B cell (primary cell): ENCODE measurements at regions not wholly inside any gene's neighbourhood (a gene's known extent, or its start where the extent isn't known, plus 50 kb on each side); places are given as distances from the start of the nearest gene placed in this dataset.
"Not testable (repeated sequence)": the region's sequence is repeated elsewhere in the genome, so short reads cannot be mapped to it uniquely, and the experiment has no call there.

Experiments used
- ATAC-seq: fragments of 200-7000 bp; cut with Tn5 transposase; one replicate; pipeline ENCODE4 v1.10.0; 2021; ENCODE audit warnings: low read depth, mild to moderate bottlenecking, moderate number of reproducible peaks, moderate library complexity
- CTCF ChIA-PET: fragments of 350-600 bp; sonication (Branson Sonifier 250); formaldehyde crosslinking; loops from one replicate; lab custom pipeline; 2021; ENCODE audit warnings: antibody characterized with exemption, inconsistent platforms; lab: Charles Lee
- POLR2A ChIA-PET: fragments of 350-600 bp; sonication (Branson Sonifier 250); formaldehyde crosslinking; loops from one replicate; lab custom pipeline; 2021; ENCODE audit warnings: antibody characterized with exemption; lab: Charles Lee
- DNase-seq: peaks from one replicate; pipeline ENCODE4 v3.0.0; 2013
- H2AFZ ChIP-seq: 2 replicates; pipeline ENCODE4 v1.6.1; 2012; ENCODE audit warnings: mild to moderate bottlenecking, low read depth, low read length; ENCODE audit not compliant: insufficient read depth, poor library complexity, severe bottlenecking
- H3K27ac ChIP-seq, 2 donors: 1 replicate in 1 of 2; 2 replicates in 1 of 2; pipeline ENCODE4 v1.5.1; 2012 to 2013; ENCODE audit warnings: low read length in 2 of 2, mild to moderate bottlenecking in 2 of 2, moderate library complexity in 1 of 2
- H3K27me3 ChIP-seq, 4 experiments: fragments of 200-600 bp in 1 of 4; sonication (generic) in 1 of 4; replicated peaks in 1 of 4; 1 replicate in 2 of 4; 2 replicates in 2 of 4; pipeline versions ENCODE4 v1.6.1 to v1.7.0; 2013 to 2016; ENCODE audit warnings: low read length in 3 of 4, mild to moderate bottlenecking in 2 of 4, mixed read lengths in 1 of 4, moderate library complexity in 1 of 4; ENCODE audit not compliant: insufficient read depth in 4 of 4, control insufficient read depth in 3 of 4; ENCODE audit errors: control extremely low read depth in 1 of 4
- H3K36me3 ChIP-seq, 2 experiments: replicated peaks in 1 of 2; 1 replicate in 1 of 2; 2 replicates in 1 of 2; pipeline versions ENCODE4 v1.6.1 to v1.7.1; 2013; ENCODE audit warnings: low read length in 1 of 2; ENCODE audit not compliant: insufficient read depth in 2 of 2, control insufficient read depth in 1 of 2; ENCODE audit errors: control extremely low read depth in 1 of 2, extremely low read depth in 1 of 2
- H3K4me1 ChIP-seq, 2 donors: fragments of 200-600 bp in 1 of 2; sonication (generic) in 1 of 2; 1 replicate in 1 of 2; 2 replicates in 1 of 2; pipeline versions ENCODE4 v1.5.1 to v1.6.1; 2013 to 2017; ENCODE audit warnings: low read length in 2 of 2; ENCODE audit not compliant: control insufficient read depth in 2 of 2, insufficient read depth in 2 of 2
- H3K4me2 ChIP-seq: replicated peaks from 2 replicates; pipeline ENCODE3; 2012; ENCODE audit warnings: mild to moderate bottlenecking, low read depth, low read length; ENCODE audit not compliant: poor library complexity, severe bottlenecking
- H3K4me3 ChIP-seq, 5 experiments: fragments of 200-600 bp in 1 of 5; sonication (generic) in 1 of 5; 1 replicate in 3 of 5; 2 replicates in 2 of 5; pipeline versions ENCODE4 v1.5.1 to v1.7.0; 2011 to 2016; ENCODE audit warnings: low read length in 4 of 5, mild to moderate bottlenecking in 4 of 5, low read depth in 2 of 5, control low read depth in 1 of 5, moderate library complexity in 1 of 5; ENCODE audit not compliant: insufficient read depth in 1 of 5; ENCODE audit errors: control extremely low read depth in 1 of 5, extremely low read depth in 1 of 5
- H3K79me2 ChIP-seq: fragments of 200-600 bp; sonication (generic); one replicate; pipeline ENCODE4 v1.6.0; 2016; ENCODE audit warnings: low read length; ENCODE audit not compliant: control insufficient read depth, insufficient read depth
- H3K9ac ChIP-seq: fragments of 200-600 bp; sonication (generic); 2 replicates; pipeline ENCODE4 v1.6.1; 2017; ENCODE audit warnings: mild to moderate bottlenecking, low read length, moderate library complexity
- H3K9me3 ChIP-seq, 3 donors: one replicate each; pipeline versions ENCODE4 v1.6.1 to v1.7.1; 2013; ENCODE audit warnings: low read length in 2 of 3; ENCODE audit not compliant: control insufficient read depth in 2 of 3, insufficient read depth in 1 of 3; ENCODE audit errors: control extremely low read depth in 1 of 3
- H4K20me1 ChIP-seq: 2 replicates; pipeline ENCODE4 v1.6.0; 2012; ENCODE audit warnings: mild to moderate bottlenecking, low read length; ENCODE audit not compliant: insufficient read depth, control insufficient read depth, poor library complexity, severe bottlenecking
- H3K27ac Mint-ChIP-seq: one replicate; pipeline ENCODE4 v1.8.0; 2021; ENCODE audit warnings: mixed read lengths
- H3K27me3 Mint-ChIP-seq: one replicate; pipeline ENCODE4 v1.8.0; 2021; ENCODE audit warnings: mixed read lengths
- H3K4me1 Mint-ChIP-seq: one replicate; pipeline ENCODE4 v1.8.0; 2021; ENCODE audit warnings: mixed read lengths
- H3K4me3 Mint-ChIP-seq: one replicate; pipeline ENCODE4 v1.8.0; 2021; ENCODE audit warnings: mixed read lengths
- H3K9me3 Mint-ChIP-seq: one replicate; pipeline ENCODE4 v1.8.0; 2022; ENCODE audit warnings: mixed read lengths; ENCODE audit not compliant: insufficient read depth
- EZH2 ChIP-seq: IDR thresholded peaks from 2 replicates; pipeline ENCODE4 v1.6.1; 2012; ENCODE audit warnings: borderline replicate concordance, low read depth, mild to moderate bottlenecking, moderate library complexity, low read length; ENCODE audit not compliant: insufficient read depth, poor library complexity, severe bottlenecking
- WGBS: methylation state at CpG from one replicate; pipeline ENCODE4 v1.1.5; 2013; ENCODE audit warnings: missing lambda C conversion rate; ENCODE audit not compliant: insufficient coverage; 5-methylcytosine and 5-hydroxymethylcytosine counted together
- intact Hi-C: fragments of 100-400 bp; cut with micrococcal nuclease; formaldehyde crosslinking; loops from one replicate; pipeline ENCODE4 v1.10.0; 2022
- TF ChIP-seq, protein P1 (sequence below): fragments of 200-600 bp; IDR thresholded peaks from one replicate; pipeline ENCODE4 v1.8.0; 2022; ENCODE audit warnings: antibody characterized with exemption, mild to moderate bottlenecking

- Histone ChIP-seq H3K4me1 (no peaks in the 10 kb centered on the region), H3K9ac (no peak overlapping the region), H3K4me2 (no peak overlapping the region), H3K27ac (no peak overlapping the region), H3K36me3 (peaks cover 0 to 46% of the 10 kb centered on the region in 2 experiments), H3K9me3 (peaks cover 0 to 9% (median 2%) of the 10 kb centered on the region in 3 donors), H2AFZ (no peak overlapping the region), H3K27me3 (no peaks in the 10 kb centered on the region), H3K79me2 (no peaks in the 10 kb centered on the region), H4K20me1 (no peaks in the 10 kb centered on the region), H3K4me3 (no peak overlapping the region)
- POLR2A ChIA-PET = no interaction called here
- CTCF ChIA-PET = no interaction called here
- intact Hi-C loops = no loop called here
- Mint-ChIP-seq H3K9me3 (peaks cover 3% of the 10 kb centered on the region), H3K27ac (no peak overlapping the region), H3K4me1 (no peaks in the 10 kb centered on the region), H3K27me3 (no peaks in the 10 kb centered on the region), H3K4me3 (no peak overlapping the region)
- TF ChIP-seq, protein P1, sequence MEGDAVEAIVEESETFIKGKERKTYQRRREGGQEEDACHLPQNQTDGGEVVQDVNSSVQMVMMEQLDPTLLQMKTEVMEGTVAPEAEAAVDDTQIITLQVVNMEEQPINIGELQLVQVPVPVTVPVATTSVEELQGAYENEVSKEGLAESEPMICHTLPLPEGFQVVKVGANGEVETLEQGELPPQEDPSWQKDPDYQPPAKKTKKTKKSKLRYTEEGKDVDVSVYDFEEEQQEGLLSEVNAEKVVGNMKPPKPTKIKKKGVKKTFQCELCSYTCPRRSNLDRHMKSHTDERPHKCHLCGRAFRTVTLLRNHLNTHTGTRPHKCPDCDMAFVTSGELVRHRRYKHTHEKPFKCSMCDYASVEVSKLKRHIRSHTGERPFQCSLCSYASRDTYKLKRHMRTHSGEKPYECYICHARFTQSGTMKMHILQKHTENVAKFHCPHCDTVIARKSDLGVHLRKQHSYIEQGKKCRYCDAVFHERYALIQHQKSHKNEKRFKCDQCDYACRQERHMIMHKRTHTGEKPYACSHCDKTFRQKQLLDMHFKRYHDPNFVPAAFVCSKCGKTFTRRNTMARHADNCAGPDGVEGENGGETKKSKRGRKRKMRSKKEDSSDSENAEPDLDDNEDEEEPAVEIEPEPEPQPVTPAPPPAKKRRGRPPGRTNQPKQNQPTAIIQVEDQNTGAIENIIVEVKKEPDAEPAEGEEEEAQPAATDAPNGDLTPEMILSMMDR = no peak
- no peak for TF ChIP-seq EZH2
- WGBS = no CpG with 5 or more reads among the region's 1 CpG
- ATAC-seq (no peak), DNase-seq (no peak)
Observed at GRCh38 chr14:71629250-71629649, 303.0 kb upstream of the RGS6 start.

DNA sequence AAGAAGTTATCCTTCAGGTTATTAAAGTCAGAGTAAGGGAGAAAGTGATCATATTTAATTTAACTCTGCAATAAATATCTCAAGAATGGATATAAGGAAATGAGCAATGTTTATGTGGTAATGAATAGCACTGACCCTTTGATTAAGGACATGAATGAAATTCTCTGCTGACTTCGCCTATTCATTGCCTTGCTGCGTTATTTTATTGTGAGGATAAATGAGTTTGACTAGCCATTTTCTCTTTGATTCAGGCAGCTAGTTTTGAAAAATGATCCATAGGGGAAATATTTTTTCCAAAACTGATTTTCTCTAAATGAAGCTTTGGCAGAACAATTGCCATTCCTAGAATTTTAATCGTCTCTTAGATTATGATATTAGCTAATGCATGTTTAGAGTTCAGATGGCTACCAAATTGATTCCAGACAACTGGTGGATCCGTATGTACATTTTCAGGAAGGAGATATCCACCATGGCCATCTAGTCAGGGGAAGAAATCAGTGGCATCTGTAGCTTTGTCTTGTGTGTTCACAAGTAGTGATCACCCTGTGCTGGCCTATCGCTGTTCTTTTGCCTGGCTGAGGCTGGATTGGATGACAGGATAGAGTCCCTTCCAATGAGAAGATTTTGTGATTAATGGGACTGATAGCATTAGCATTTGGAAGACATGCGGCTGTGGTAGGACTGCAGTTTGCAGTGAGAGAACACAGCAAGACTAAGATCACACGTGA lies 302.3 kb upstream of the RGS6 start:
- no peak overlapping the region for H3K9ac ChIP-seq
- peaks cover 0 to 43% of the 10 kb centered on the region in 2 experiments for H3K36me3 ChIP-seq
- Mint-ChIP-seq H3K9me3 (peaks cover 3% of the 10 kb centered on the region), H3K27ac (no peak overlapping the region), H3K4me3 (no peak overlapping the region), H3K4me1 (no peaks in the 10 kb centered on the region), H3K27me3 (no peaks in the 10 kb centered on the region)
- peaks cover 0 to 13% (median 2%) of the 10 kb centered on the region in 3 donors for H3K9me3 ChIP-seq
- WGBS = over 99% methylated on average over 7 of the region's 7 CpGs
- H3K79me2 ChIP-seq = no peaks in the 10 kb centered on the region
- H3K4me1 ChIP-seq = no peaks in the 10 kb centered on the region
- no peak overlapping the region for H2AFZ ChIP-seq
- H3K4me2 ChIP-seq = no peak overlapping the region
- POLR2A ChIA-PET = no interaction called here
- H4K20me1 ChIP-seq = no peaks in the 10 kb centered on the region
- CTCF ChIA-PET = no interaction called here
- ATAC-seq = no peak
- H3K4me3 ChIP-seq = no peak overlapping the region
- TF ChIP-seq, protein P1 = no peak
- no peak for TF ChIP-seq EZH2
- no peaks in the 10 kb centered on the region for H3K27me3 ChIP-seq
- no peak for DNase-seq
- no peak overlapping the region for H3K27ac ChIP-seq
- intact Hi-C loops = no loop called here

DNA sequence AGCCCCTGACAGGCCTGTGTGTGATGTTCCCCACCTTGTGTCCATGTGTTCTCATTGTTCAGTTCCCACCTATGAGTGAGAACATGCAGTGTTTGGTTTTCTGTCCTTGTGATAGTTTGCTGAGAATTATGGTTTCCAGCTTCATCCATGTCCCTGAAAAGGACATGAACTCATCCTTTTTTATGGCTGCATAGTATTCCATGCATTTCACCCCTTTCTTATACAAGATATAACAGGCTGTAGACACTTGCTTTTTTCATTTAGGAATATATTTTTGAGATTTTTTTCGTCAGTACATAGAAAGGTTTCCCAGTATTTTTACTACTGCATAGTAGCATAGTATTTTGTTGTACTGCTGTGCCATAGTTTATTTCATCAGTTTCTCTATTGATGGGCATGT lies 301.2 kb upstream of the RGS6 start:
- ATAC-seq, H3K27ac Mint-ChIP-seq, POLR2A ChIA-PET: not testable (repeated sequence)

More for the DNA sequence above, 301.2 kb upstream of the RGS6 start:
- H3K9ac ChIP-seq, H2AFZ ChIP-seq, H4K20me1 ChIP-seq, H3K4me2 ChIP-seq, H3K27me3 ChIP-seq, CTCF ChIA-PET, DNase-seq, intact Hi-C loops, H3K4me1 Mint-ChIP-seq, H3K4me1 ChIP-seq, H3K4me3 Mint-ChIP-seq, H3K79me2 ChIP-seq, H3K27me3 Mint-ChIP-seq, H3K27ac ChIP-seq, H3K9me3 Mint-ChIP-seq, H3K4me3 ChIP-seq: not testable (repeated sequence)
- peaks cover 0 to 13% (median 2%) of the 10 kb centered on the region in 3 donors for H3K9me3 ChIP-seq
- peaks cover 3 to 36% of the 10 kb centered on the region in 2 experiments for H3K36me3 ChIP-seq
- no CpG with 5 or more reads among the region's 1 CpG for WGBS
